Brain microvascular endothelial cell (primary cell): ENCODE measurements at regions not wholly inside any gene's neighbourhood (a gene's known extent, or its start where the extent isn't known, plus 50 kb on each side); places are given as distances from the start of the nearest gene placed in this dataset.

Experiments
- DNase-seq: peaks from one replicate; pipeline ENCODE4 v3.0.0-alpha.2; 2020
- H3K27ac ChIP-seq: fragments of 250-450 bp; sonication (Bioruptor Pico); 2 replicates; pipeline ENCODE4 v1.5.1; 2020; ENCODE audit warnings: mild to moderate bottlenecking, moderate library complexity
- H3K27me3 ChIP-seq: fragments of 250-450 bp; sonication (Bioruptor Pico); replicated peaks from 2 replicates; pipeline ENCODE4 v1.5.1; 2020; ENCODE audit warnings: mild to moderate bottlenecking
- H3K36me3 ChIP-seq: fragments of 250-450 bp; sonication (Bioruptor Pico); replicated peaks from 2 replicates; pipeline ENCODE4 v1.5.1; 2020; ENCODE audit warnings: mild to moderate bottlenecking
- H3K4me3 ChIP-seq: 2 replicates; pipeline ENCODE4 v1.5.1; 2011; ENCODE audit warnings: low read depth, mild to moderate bottlenecking, control low read depth, low read length, moderate library complexity
- CTCF ChIP-seq: IDR thresholded peaks from 2 replicates; pipeline ENCODE4 v1.5.1; 2011; ENCODE audit warnings: low read depth, mild to moderate bottlenecking, moderate library complexity, low read length, control low read depth, inconsistent platforms; ENCODE audit errors: missing control alignments
- in situ Hi-C: cut with HindIII; loops from 2 replicates; pipeline ENCODE4 v1.10.0; 2017; ENCODE audit warnings: low sequenced_read_pairs, low pct_ligation_motif_present

DNA sequence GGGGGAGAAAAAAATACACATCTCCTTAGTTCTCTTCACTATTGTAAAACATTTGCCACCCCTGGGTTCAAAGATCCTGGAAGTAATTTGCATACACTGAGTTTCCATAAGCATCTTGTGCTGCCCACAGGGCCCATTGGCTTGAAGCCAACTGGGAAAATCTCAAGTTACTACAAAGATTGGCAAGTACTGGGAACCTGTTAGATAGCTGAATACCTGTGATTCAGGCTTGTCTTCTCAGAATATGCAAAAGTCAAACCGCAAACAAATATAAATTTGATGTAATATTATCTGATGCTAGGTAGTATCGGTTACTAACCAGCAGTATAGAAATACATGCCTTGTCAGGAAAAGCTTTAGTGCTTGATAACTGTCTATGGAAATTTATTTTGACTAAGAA lies 156.9 kb upstream of the FST start:
- in situ Hi-C loops, result no loop called here

GRCh38 chr5:53323943-53324642 lies 156.3 kb upstream of the FST start:
- no peak for TF ChIP-seq CTCF
- DNase-seq, result no peak
- in situ Hi-C loops, result no loop called here
- no peaks in the 10 kb centered on the region for H3K36me3 ChIP-seq
- H3K27ac ChIP-seq, result no peak overlapping the region
- no peak overlapping the region for H3K4me3 ChIP-seq
- no peaks in the 10 kb centered on the region for H3K27me3 ChIP-seq

More for the DNA sequence above, 156.9 kb upstream of the FST start:
- H3K36me3 ChIP-seq, result no peaks in the 10 kb centered on the region
- TF ChIP-seq CTCF, result no peak
- no peak for DNase-seq
- no peaks in the 10 kb centered on the region for H3K27me3 ChIP-seq
- no peak overlapping the region for H3K4me3 ChIP-seq
- no peak overlapping the region for H3K27ac ChIP-seq

GRCh38 chr5:53326424-53327153 lies 153.8 kb upstream of the FST start:
- no peak for DNase-seq
- no peak overlapping the region for H3K4me3 ChIP-seq

GRCh38 chr5:53327811-53328334 lies 152.6 kb upstream of the FST start:
- no peak for TF ChIP-seq CTCF
- DNase-seq, result no peak
- in situ Hi-C loops, result no loop called here
- Histone ChIP-seq H3K27ac (no peak overlapping the region), H3K4me3 (no peak overlapping the region), H3K36me3 (no peaks in the 10 kb centered on the region), H3K27me3 (no peaks in the 10 kb centered on the region)

More at GRCh38 chr5:53326424-53327153, 153.8 kb upstream of the FST start:
- no peaks in the 10 kb centered on the region for H3K36me3 ChIP-seq
- no peaks in the 10 kb centered on the region for H3K27me3 ChIP-seq
- H3K27ac ChIP-seq, result no peak overlapping the region
- in situ Hi-C loops, result no loop called here
- TF ChIP-seq CTCF, result no peak

DNA sequence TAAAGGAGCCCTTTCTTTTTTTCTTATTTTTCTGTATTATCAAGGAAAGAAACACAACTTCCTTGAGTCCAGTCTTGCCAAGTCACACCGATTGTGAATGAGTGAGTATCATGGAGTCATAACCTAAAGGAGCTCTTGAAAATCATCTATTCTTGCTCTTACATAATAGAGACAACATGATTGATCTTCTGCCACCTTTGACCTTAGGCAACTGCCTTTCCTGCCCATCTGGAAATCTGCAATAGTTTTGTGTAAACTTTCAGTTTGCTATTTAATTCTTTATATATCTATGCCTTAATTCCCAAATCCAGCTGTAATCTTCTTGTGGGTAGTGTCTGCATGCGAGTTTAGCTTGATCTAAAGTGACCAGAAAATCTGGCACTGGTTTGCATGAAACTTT lies 149.9 kb upstream of the FST start:
- Histone ChIP-seq H3K27ac (no peak overlapping the region), H3K27me3 (no peaks in the 10 kb centered on the region), H3K36me3 (no peaks in the 10 kb centered on the region), H3K4me3 (no peak overlapping the region)
- in situ Hi-C loops, result no loop called here
- TF ChIP-seq CTCF, result no peak
- DNase-seq, result no peak
